A673 (cell line): ENCODE measurements at regions not wholly inside any gene's neighbourhood (a gene's known extent, or its start where the extent isn't known, plus 50 kb on each side); places are given as distances from the start of the nearest gene placed in this dataset.

Experiments used
- BruUV-seq: library from RNA; stranded (reverse); fragments of 400-500 nt; replicated peaks from 2 replicates; lab custom pipeline; 2021; lab: Mats Ljungman, UMichigan
- CTCF ChIA-PET: fragments of 300-600 bp; sonication (Branson Sonifier 250); formaldehyde crosslinking; loops from one replicate; lab custom pipeline; 2022; ENCODE audit warnings: antibody characterized with exemption; lab: Charles Lee
- POLR2A ChIA-PET: fragments of 300-600 bp; sonication (Branson Sonifier 250); formaldehyde crosslinking; loops from one replicate; lab custom pipeline; 2022; ENCODE audit warnings: antibody characterized with exemption; ENCODE audit not compliant: low non-redundant PET; lab: Charles Lee
- DNase-seq: peaks from one replicate; pipeline ENCODE4 v3.0.0-alpha.2; 2015; ENCODE audit warnings: low spot score
- H3K27ac ChIP-seq: fragments of 200-600 bp; sonication (generic); 2 replicates; pipeline ENCODE4 v1.5.1; 2016; ENCODE audit warnings: mixed run types, low read depth, mild to moderate bottlenecking, mixed read lengths, antibody characterized with exemption, low read length; ENCODE audit not compliant: poor library complexity, severe bottlenecking
- H3K27me3 ChIP-seq: fragments of 200-600 bp; sonication (generic); replicated peaks from 2 replicates; pipeline ENCODE4 v1.6.1; 2017; ENCODE audit warnings: mixed run types, low read depth, mild to moderate bottlenecking, mixed read lengths, antibody characterized with exemption, low read length; ENCODE audit not compliant: insufficient read depth, poor library complexity
- H3K36me3 ChIP-seq: fragments of 200-600 bp; sonication (generic); 2 replicates; pipeline ENCODE4 v1.6.1; 2016; ENCODE audit warnings: mixed run types, mild to moderate bottlenecking, mixed read lengths, antibody characterized with exemption, low read length; ENCODE audit not compliant: insufficient read depth, poor library complexity, severe bottlenecking
- H3K4me1 ChIP-seq: fragments of 200-600 bp; sonication (generic); 2 replicates; pipeline ENCODE4 v1.6.1; 2017; ENCODE audit warnings: mixed run types, mild to moderate bottlenecking, mixed read lengths, antibody characterized with exemption, low read length; ENCODE audit not compliant: insufficient read depth, poor library complexity, severe bottlenecking
- H3K4me3 ChIP-seq: fragments of 200-600 bp; sonication (generic); 2 replicates; pipeline ENCODE4 v1.5.1; 2016; ENCODE audit warnings: low read depth, mixed run types, mild to moderate bottlenecking, mixed read lengths, low read length; ENCODE audit not compliant: poor library complexity, severe bottlenecking
- H3K9me3 ChIP-seq: fragments of 200-600 bp; sonication (generic); 2 replicates; pipeline ENCODE4 v1.6.1; 2016; ENCODE audit warnings: mixed run types, low read depth, mild to moderate bottlenecking, mixed read lengths, antibody characterized with exemption, low read length; ENCODE audit not compliant: poor library complexity, severe bottlenecking
- CTCF ChIP-seq: fragments of 300-800, 200-600 bp; sonication (generic); conservative IDR thresholded peaks from 2 replicates; pipeline ENCODE4 v1.5.1; 2017; ENCODE audit warnings: low read depth, mild to moderate bottlenecking, antibody characterized with exemption, low read length, moderate library complexity, mixed read lengths
- EZH2 ChIP-seq: fragments of 200-600 bp; sonication (generic); IDR thresholded peaks from 2 replicates; pipeline ENCODE4 v1.6.1; 2017; ENCODE audit warnings: borderline replicate concordance, low read depth, mild to moderate bottlenecking, mixed read lengths, antibody characterized with exemption, low read length; ENCODE audit not compliant: poor library complexity, severe bottlenecking
- intact Hi-C: fragments of 100-400 bp; cut with micrococcal nuclease; formaldehyde crosslinking; loops from one replicate; pipeline ENCODE4 v1.10.0; 2022; ENCODE audit not compliant: unreplicated experiment

- no TSS peak for BruUV-seq
- POLR2A ChIA-PET, result no interaction called here
- CTCF ChIA-PET, result no interaction called here
- peaks cover 3% of the 10 kb centered on the region for H3K27me3 ChIP-seq
- no peak overlapping the region for H3K27ac ChIP-seq
- no peak for DNase-seq
- intact Hi-C loops, result no loop called here
- H3K36me3 ChIP-seq, result no peaks in the 10 kb centered on the region
- TF ChIP-seq CTCF (no peak), EZH2 (no peak)
- H3K9me3 ChIP-seq, result no peaks in the 10 kb centered on the region
- H3K4me3 ChIP-seq, result no peak overlapping the region
- H3K4me1 ChIP-seq, result no peaks in the 10 kb centered on the region
These were observed 106.7 kb upstream of the SDK2 start for GRCh38 chr17:73750975-73751374.

- Histone ChIP-seq H3K4me3 (no peak overlapping the region), H3K27ac (no peak overlapping the region), H3K27me3 (peaks cover 7% of the 10 kb centered on the region), H3K36me3 (no peaks in the 10 kb centered on the region), H3K9me3 (no peaks in the 10 kb centered on the region), H3K4me1 (no peaks in the 10 kb centered on the region)
- POLR2A ChIA-PET, result no interaction called here
- DNase-seq, result no peak
- BruUV-seq, result no TSS peak
- intact Hi-C loops, result no loop called here
- TF ChIP-seq EZH2 (no peak), CTCF (no peak)
- CTCF ChIA-PET, result no interaction called here
These were observed 109.7 kb upstream of the SDK2 start for GRCh38 chr17:73753751-73754496.

- CTCF ChIA-PET, result no interaction called here
- no peak for DNase-seq
- H3K27me3 ChIP-seq, result peaks cover 17% of the 10 kb centered on the region
- TF ChIP-seq EZH2, result no peak
- TF ChIP-seq CTCF, result no peak
- no peak overlapping the region for H3K4me3 ChIP-seq
- peaks cover 4% of the 10 kb centered on the region for H3K4me1 ChIP-seq
- intact Hi-C loops, result no loop called here
- BruUV-seq, result no TSS peak
- POLR2A ChIA-PET, result no interaction called here
- H3K36me3 ChIP-seq, result no peaks in the 10 kb centered on the region
- H3K27ac ChIP-seq, result no peak overlapping the region
- H3K9me3 ChIP-seq, result no peaks in the 10 kb centered on the region
These were observed 110.7 kb upstream of the SDK2 start for GRCh38 chr17:73754886-73755400.
